SH-SY5Y (cell line): ENCODE measurements at regions not wholly inside any gene's neighbourhood (a gene's known extent, or its start where the extent isn't known, plus 50 kb on each side); places are given as distances from the start of the nearest gene placed in this dataset.

Experiments used
- GATA2 ChIP-seq: IDR thresholded peaks from 2 replicates; pipeline ENCODE4 v1.6.1; 2011; ENCODE audit warnings: mild to moderate bottlenecking, low read depth, low read length
- GATA3 ChIP-seq: IDR thresholded peaks from 2 replicates; pipeline ENCODE4 v1.6.1; 2011; ENCODE audit warnings: low read depth, mild to moderate bottlenecking, low read length, moderate library complexity

DNA sequence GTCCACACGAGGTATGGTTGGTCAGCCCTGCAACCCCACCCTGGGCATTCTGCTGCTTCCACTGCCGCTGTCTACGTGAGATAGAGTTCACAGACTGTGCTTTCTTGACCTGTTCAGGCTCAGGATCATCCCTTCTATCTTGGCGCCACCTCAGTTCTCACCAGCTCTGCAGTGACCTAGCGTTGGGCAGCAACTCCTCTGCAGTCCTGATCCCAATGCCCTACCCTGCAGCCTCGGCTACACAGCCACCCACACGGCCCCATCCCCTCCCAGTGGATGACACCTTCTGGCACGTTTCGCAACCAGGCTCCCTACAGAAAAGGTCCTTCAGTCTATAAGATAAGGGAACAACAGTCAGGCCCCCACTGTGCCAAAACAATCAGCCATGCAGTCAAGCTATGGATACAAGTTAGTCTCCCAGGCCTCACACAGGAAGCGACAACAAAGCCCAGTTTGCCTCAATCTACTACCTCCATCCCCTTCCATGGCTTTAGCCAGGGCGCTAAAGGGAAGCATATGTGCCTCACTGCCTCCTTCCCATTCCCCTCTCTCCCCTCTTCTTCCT is 317.9 kb upstream of the PKDCC start:
- TF ChIP-seq GATA3: no peak

DNA sequence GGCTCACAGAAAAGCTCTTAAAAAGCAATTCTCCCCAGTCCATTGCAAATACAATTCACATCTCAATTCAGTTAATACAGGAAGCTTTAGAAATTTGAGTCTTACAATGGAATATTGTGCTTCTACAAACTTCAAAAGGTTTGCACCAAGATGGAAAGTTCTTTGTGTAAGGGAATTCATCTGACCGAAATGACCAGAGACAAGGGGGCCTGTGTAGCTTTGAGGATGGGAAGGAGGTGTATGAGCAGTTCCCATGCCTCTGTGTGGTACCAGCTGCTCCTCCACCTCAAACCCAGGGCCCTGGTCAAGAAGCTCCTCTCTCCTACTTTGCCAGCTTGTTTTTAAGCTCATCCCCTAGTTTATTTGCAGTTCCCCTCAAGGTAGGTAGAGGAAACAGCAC is 312.8 kb upstream of the PKDCC start:
- TF ChIP-seq GATA3 (no peak), GATA2 (no peak)

GRCh38 chr2:41735476-41735875 is 312.3 kb upstream of the PKDCC start:
- no peak for TF ChIP-seq GATA3
- TF ChIP-seq GATA2: no peak

GRCh38 chr2:41736105-41736567 is 311.7 kb upstream of the PKDCC start:
- TF ChIP-seq GATA2 (no peak), GATA3 (no peak)

DNA sequence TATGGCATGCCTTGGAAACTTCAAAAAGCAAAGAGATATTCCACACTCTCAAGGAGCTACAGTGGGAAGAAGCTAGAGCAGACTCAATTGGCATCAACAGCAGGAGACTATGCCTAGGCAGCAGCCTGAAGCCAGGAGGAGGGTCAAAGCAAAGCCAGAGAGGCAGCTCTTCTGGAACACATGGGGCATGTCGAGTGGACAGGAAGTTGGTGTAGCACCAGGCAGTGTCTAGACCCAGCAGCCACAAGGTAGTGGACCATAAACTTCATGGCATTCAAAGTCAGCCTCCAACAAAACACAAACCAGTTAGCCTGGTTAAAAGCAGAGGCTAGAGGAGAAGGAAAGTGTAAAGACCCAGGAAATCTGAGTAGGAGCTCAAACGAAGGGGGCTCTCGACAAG is 311.2 kb upstream of the PKDCC start:
- no peak for TF ChIP-seq GATA2
- TF ChIP-seq GATA3: no peak

- TF ChIP-seq GATA2 (no peak), GATA3 (no peak)
Observed at GRCh38 chr2:41737888-41738287, 309.9 kb upstream of the PKDCC start.

DNA sequence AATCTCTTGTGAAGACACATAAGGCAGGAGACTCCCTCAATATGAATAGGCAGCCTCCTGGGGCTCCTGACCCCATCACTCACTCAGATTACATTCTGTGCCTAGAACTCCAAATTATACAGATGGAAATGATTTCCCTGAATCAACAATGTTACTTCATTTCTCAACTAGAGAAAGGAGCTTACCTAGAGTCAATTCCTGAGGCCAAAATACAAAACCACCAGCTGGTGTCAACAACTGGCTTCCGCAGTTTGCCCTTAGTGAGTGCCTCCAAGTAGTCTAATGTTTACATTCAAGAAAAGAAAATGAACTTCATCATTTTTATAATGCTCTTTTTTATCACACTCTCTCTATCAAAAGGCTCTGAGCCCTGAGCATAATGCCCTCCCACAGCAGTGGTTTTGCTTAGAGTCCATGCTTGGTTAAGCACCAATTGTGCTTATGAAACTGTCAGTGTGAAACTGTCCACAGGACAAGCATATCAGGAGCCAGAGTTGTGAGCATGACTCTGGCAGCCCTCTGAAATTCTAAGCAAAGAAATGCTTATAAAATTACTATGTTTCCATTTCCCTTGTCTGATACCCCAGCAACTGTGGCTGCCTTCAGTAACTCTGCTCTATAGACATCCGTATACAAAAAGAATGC is 305.7 kb upstream of the PKDCC start:
- TF ChIP-seq GATA2 (no peak), GATA3 (no peak)

GRCh38 chr2:41743324-41743723 is 304.5 kb upstream of the PKDCC start:
- no peak for TF ChIP-seq GATA2
- TF ChIP-seq GATA3: no peak

GRCh38 chr2:41750829-41751228 is 297.0 kb upstream of the PKDCC start:
- TF ChIP-seq GATA3 (no peak), GATA2 (no peak)

GRCh38 chr2:41759880-41760279 is 287.9 kb upstream of the PKDCC start:
- TF ChIP-seq GATA2: no peak
- TF ChIP-seq GATA3: no peak

- no peak for TF ChIP-seq GATA2
- TF ChIP-seq GATA3: no peak
Observed at GRCh38 chr2:41763141-41763540, 284.7 kb upstream of the PKDCC start.

DNA sequence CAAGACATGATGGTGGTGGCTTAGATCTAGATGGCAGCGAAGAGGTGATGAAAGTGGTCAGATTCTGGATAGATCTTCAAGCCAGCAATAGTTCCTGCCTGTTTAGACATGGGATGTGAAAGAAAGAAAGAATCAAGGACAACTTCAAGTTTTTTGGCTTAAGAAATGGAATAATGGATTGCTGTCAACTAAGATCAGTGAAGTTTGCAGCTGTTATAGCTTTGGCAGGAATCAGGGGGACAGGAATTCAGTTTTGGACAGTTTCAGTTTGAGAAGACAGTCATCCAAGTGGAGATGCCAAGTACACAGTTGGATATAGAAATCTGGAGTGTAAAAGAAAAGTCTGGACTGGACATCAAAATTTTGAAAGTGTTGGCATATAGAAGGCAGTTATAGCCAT is 283.7 kb upstream of the PKDCC start:
- no peak for TF ChIP-seq GATA3
- no peak for TF ChIP-seq GATA2

DNA sequence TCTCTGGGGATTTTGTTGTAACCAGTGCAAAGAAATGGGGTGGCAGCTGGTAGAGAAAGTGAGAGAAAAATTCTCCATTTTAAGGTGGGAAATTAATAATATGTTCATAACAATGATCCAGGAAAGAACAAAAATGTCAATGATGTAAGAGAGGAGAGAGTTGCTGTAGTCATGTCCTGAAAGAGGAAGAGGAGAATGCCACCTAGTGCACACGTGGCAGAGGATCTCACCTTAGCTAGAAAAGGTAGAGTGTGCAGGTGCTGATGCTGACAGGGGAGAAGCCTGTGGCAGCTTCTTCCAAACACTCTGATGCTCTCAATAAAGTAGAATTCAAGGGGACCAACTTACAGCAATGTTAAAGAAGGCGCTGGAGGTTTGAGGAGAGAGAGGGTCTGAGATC is 282.9 kb upstream of the PKDCC start:
- TF ChIP-seq GATA3 (no peak), GATA2 (no peak)

GRCh38 chr2:41768310-41768709 is 279.5 kb upstream of the PKDCC start:
- TF ChIP-seq GATA3 (no peak), GATA2 (no peak)

GRCh38 chr2:41771710-41772109 is 276.1 kb upstream of the PKDCC start:
- no peak for TF ChIP-seq GATA3
- no peak for TF ChIP-seq GATA2

DNA sequence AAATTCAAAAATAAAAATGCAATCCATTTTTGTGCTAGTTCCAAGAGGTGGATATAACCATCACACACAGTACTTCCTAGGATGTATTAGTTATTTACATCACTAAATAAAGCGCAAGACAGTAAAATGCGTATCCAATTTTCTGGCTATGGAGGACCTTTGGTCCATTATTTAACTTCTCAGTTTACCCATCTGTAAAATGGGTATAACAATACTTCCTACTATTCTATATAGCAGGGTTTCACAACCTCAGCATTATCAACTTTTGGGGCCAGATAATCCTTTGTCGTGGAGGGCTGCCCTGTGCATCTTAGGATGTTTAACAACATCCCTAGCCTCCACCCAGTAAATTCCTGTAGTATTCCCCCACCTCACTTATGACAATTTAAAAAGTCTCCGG is 275.1 kb upstream of the PKDCC start:
- no peak for TF ChIP-seq GATA3
- TF ChIP-seq GATA2: no peak
